K562 (cell line): ENCODE measurements at regions not wholly inside any gene's neighbourhood (a gene's known extent, or its start where the extent isn't known, plus 50 kb on each side); places are given as distances from the start of the nearest gene placed in this dataset.

Source experiments
- ATAC-seq: fragments of 200-7000 bp; cut with Tn5 transposase; 3 replicates; pipeline ENCODE4 v1.9.1; 2020; ENCODE audit warnings: moderate library complexity
- BruUV-seq: library from RNA; stranded (reverse); fragments of 400-500 nt; replicated peaks from 2 replicates; lab custom pipeline; 2021; lab: Mats Ljungman, UMichigan
- CTCF ChIA-PET: fragments of 300-600 bp; formaldehyde crosslinking; extraction: SDS; loops from one replicate; lab custom pipeline; 2021; ENCODE audit warnings: low intra/inter-chr PET ratio; lab: Yijun Ruan, JAX
- POLR2A ChIA-PET: fragments of 300-600, 350-650 bp; sonication (Branson Sonifier 250); formaldehyde crosslinking; extraction: SDS; loops from one replicate; lab custom pipeline; 2021; ENCODE audit warnings: antibody characterized with exemption, inconsistent platforms; lab: Yijun Ruan, JAX
- DNase-seq, 4 experiments: peaks; one replicate each; pipeline versions ENCODE4 v3.0.0 to v3.0.0-alpha.2; 2011 to 2018; ENCODE audit warnings: low spot score in 3 of 4, mixed read lengths in 3 of 4; ENCODE audit errors: extremely low read depth in 1 of 4
- FAIRE-seq: peaks from 2 replicates; lab custom pipeline; 2011; peaks lifted over from hg19 to GRCh38; lab: Jason Lieb, UNC
- H2AFZ ChIP-seq: 2 replicates; pipeline ENCODE4 v1.6.0; 2011; ENCODE audit warnings: low read depth, low read length, control low read depth, inconsistent platforms
- H3K27ac ChIP-seq: fragments of 200-600 bp; 3 replicates; pipeline ENCODE4 v1.8.0; 2011; ENCODE audit warnings: low read depth, mild to moderate bottlenecking, control low read depth, inconsistent platforms, low read length, moderate library complexity, mixed read lengths; ENCODE audit errors: extremely low read depth
- H3K27me3 ChIP-seq, 2 experiments: fragments of 300-600 bp in 1 of 2; 2 replicates in 1 of 2; 3 replicates in 1 of 2; pipeline versions ENCODE4 v1.6.0 to v1.8.0; 2011; ENCODE audit warnings: inconsistent platforms in 2 of 2, low read length in 2 of 2, mild to moderate bottlenecking in 1 of 2, mixed read lengths in 1 of 2, moderate library complexity in 1 of 2; ENCODE audit not compliant: control insufficient read depth in 2 of 2, insufficient read depth in 2 of 2
- H3K36me3 ChIP-seq: fragments of 300-600 bp; 3 replicates; pipeline ENCODE4 v1.8.0; 2011; ENCODE audit warnings: mild to moderate bottlenecking, low read length, inconsistent platforms; ENCODE audit not compliant: control insufficient read depth, insufficient read depth
- H3K4me1 ChIP-seq, 2 experiments: fragments of 200-600 bp in 1 of 2; replicated peaks in 1 of 2; 2 replicates in 1 of 2; 3 replicates in 1 of 2; pipeline versions ENCODE4 v1.5.1 to v1.8.0; 2011; ENCODE audit warnings: inconsistent platforms in 2 of 2, low read length in 2 of 2, mild to moderate bottlenecking in 1 of 2, mixed read lengths in 1 of 2, moderate library complexity in 1 of 2; ENCODE audit not compliant: control insufficient read depth in 2 of 2, insufficient read depth in 2 of 2
- H3K4me2 ChIP-seq: 2 replicates; pipeline ENCODE4 v1.6.1; 2011; ENCODE audit warnings: low read length, control low read depth, inconsistent platforms, mixed read lengths; ENCODE audit not compliant: insufficient read depth
- H3K4me3 ChIP-seq: fragments of 200-600 bp; sonication (generic), shearing (Covaris generic); 2 replicates; pipeline ENCODE4 v1.5.1; 2016; ENCODE audit warnings: control low read depth, inconsistent platforms
- H3K79me2 ChIP-seq: fragments of 200-600 bp; 3 replicates; pipeline ENCODE4 v1.8.0; 2011; ENCODE audit warnings: low read length, inconsistent platforms; ENCODE audit not compliant: control insufficient read depth, insufficient read depth
- H3K9ac ChIP-seq, 2 experiments: 2 replicates each; pipeline versions ENCODE4 v1.6.0 to v1.6.1; 2011; ENCODE audit warnings: low read depth in 2 of 2, low read length in 2 of 2, control low read depth in 1 of 2, inconsistent platforms in 1 of 2, mild to moderate bottlenecking in 1 of 2, mixed read lengths in 1 of 2; ENCODE audit not compliant: insufficient read depth in 1 of 2
- H3K9me1 ChIP-seq: one replicate; pipeline ENCODE4 v1.6.0; 2011; ENCODE audit warnings: inconsistent platforms, mild to moderate bottlenecking, low read length, moderate library complexity; ENCODE audit not compliant: control insufficient read depth, insufficient read depth
- H3K9me3 ChIP-seq: replicated peaks from 2 replicates; pipeline ENCODE4 v1.5.1; 2011; ENCODE audit warnings: low read depth, low read length, inconsistent platforms; ENCODE audit not compliant: control insufficient read depth, insufficient read depth
- H4K20me1 ChIP-seq: replicated peaks from 2 replicates; pipeline ENCODE4 v1.6.1; 2011; ENCODE audit warnings: low read length, inconsistent platforms, mixed read lengths; ENCODE audit not compliant: control insufficient read depth, insufficient read depth
- CBFA2T2 ChIP-seq: fragments of 450-650 bp; conservative IDR thresholded peaks from 2 replicates; pipeline ENCODE4 v1.6.1; 2017; ENCODE audit warnings: mild to moderate bottlenecking
- FOXA3 ChIP-seq, 2 experiments: fragments of 450-650 bp in 1 of 2; sonication (generic) in 1 of 2; formaldehyde crosslinking; IDR thresholded peaks in 1 of 2; conservative IDR thresholded peaks in 1 of 2; 2 replicates each; pipeline versions ENCODE4 v1.4.0 to v1.8.0; 2020 to 2022; ENCODE audit warnings: mild to moderate bottlenecking in 2 of 2, missing genetic modification reagents in 1 of 2
- HDAC6 ChIP-seq: IDR thresholded peaks from 2 replicates; pipeline ENCODE4 v1.6.1; 2012; ENCODE audit warnings: low read depth, mild to moderate bottlenecking, control low read depth, inconsistent platforms, low read length, moderate library complexity
- NCOA2 ChIP-seq, 2 experiments: fragments of 450-650 bp; IDR thresholded peaks; 2 replicates each; pipeline ENCODE4 v1.6.1; 2018; ENCODE audit warnings: mild to moderate bottlenecking in 2 of 2, moderate library complexity in 1 of 2; ENCODE audit not compliant: partially characterized antibody in 2 of 2
- PHF8 ChIP-seq: fragments of 200-600 bp; sonication (generic); IDR thresholded peaks from 2 replicates; pipeline ENCODE4 v1.6.1; 2012; ENCODE audit warnings: mixed run types, mild to moderate bottlenecking, inconsistent platforms, low read length, moderate library complexity, borderline replicate concordance
- TAL1 ChIP-seq: fragments of 450-650 bp; IDR thresholded peaks from 2 replicates; pipeline ENCODE4 v1.6.1; 2016; ENCODE audit warnings: mild to moderate bottlenecking
- ZC3H11A ChIP-seq: IDR thresholded peaks from 2 replicates; pipeline ENCODE4 v1.6.1; 2012; ENCODE audit warnings: low read depth, low read length, improper control_type of control experiment
- WGBS: fragments of 100-300 bp; shearing (Covaris generic); methylation state at CpG from one replicate; pipeline ENCODE4 v1.1.6; 2016; ENCODE audit warnings: low coverage, mixed read lengths; ENCODE audit not compliant: insufficient coverage; ENCODE audit errors: missing lambda C conversion rate; 5-methylcytosine and 5-hydroxymethylcytosine counted together
- in situ Hi-C: fragments of 300-500 bp; cut with MboI; formaldehyde crosslinking; loops from 4 replicates; pipeline ENCODE4 v1.15.0; 2018; ENCODE audit warnings: inconsistent platforms, mixed read lengths
- intact Hi-C: fragments of 100-400 bp; cut with micrococcal nuclease; formaldehyde crosslinking; loops from 2 replicates; pipeline ENCODE4 v1.14.2; 2022
- TF ChIP-seq, protein P1 (sequence below): fragments of 450-650 bp; formaldehyde crosslinking; IDR thresholded peaks from 2 replicates; pipeline ENCODE4 v1.4.0; 2020; ENCODE audit warnings: mild to moderate bottlenecking
- TF ChIP-seq, protein P2 (sequence below): sonication (generic); formaldehyde crosslinking; IDR thresholded peaks from 2 replicates; pipeline ENCODE4 v1.4.0; 2020; ENCODE audit warnings: mild to moderate bottlenecking, missing genetic modification reagents

DNA sequence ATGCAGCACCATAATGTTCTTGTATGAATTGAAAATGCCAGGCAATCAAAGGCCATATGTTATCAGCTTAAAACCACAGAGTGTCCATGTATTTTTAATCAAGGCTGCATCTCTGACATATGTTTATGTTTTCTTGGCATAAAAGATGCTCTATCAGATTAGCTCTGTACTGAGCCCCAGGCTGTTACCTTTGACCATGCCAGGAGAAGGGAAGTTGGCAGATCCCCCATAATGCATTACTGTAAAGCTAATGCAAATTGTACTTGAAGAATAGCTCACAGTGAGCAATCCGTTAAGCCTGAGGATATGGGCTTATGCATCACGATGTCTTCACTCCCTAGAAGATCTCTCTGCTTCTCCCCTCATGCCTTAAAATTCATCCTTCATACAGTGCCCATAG lies 414.4 kb downstream of the BRINP1 start (continued):
- TF ChIP-seq PHF8 = no peak
- no peak for TF ChIP-seq HDAC6

DNA sequence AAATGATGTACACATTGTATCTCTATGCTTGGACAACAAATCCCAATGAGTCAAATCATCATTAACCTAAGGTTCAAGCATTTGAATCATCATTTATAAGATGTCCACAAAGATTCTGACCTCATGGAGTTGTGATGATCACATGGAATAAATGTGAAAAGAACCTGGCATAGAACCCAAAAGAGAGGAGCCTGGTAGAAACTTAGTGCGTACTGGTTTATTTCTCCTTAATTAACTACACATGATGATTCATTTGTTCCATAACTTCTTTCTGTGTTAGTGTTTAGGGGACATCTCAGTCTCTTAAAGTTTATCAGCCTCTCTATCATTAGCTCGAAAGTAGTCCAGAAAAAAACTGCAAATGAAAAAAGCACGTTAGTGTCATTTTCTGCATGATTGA lies 411.6 kb downstream of the BRINP1 start:
- no peak for ATAC-seq
- Histone ChIP-seq H3K79me2 (no peaks in the 10 kb centered on the region), H3K9me3 (no peaks in the 10 kb centered on the region), H3K4me3 (no peak overlapping the region), H3K36me3 (no peaks in the 10 kb centered on the region), H3K9me1 (no peaks in the 10 kb centered on the region), H4K20me1 (no peaks in the 10 kb centered on the region), H3K27ac (no peak overlapping the region), H3K9ac (no peak overlapping the region), H3K4me2 (no peak overlapping the region), H2AFZ (no peak overlapping the region), H3K27me3 (no peaks in the 10 kb centered on the region), H3K4me1 (no peaks in the 10 kb centered on the region)
- no peak for FAIRE-seq
- no peak for DNase-seq
- ChIA-PET CTCF (no interaction called here), POLR2A (no interaction called here)
- no peak for TF ChIP-seq CBFA2T2
- TF ChIP-seq, protein P1, sequence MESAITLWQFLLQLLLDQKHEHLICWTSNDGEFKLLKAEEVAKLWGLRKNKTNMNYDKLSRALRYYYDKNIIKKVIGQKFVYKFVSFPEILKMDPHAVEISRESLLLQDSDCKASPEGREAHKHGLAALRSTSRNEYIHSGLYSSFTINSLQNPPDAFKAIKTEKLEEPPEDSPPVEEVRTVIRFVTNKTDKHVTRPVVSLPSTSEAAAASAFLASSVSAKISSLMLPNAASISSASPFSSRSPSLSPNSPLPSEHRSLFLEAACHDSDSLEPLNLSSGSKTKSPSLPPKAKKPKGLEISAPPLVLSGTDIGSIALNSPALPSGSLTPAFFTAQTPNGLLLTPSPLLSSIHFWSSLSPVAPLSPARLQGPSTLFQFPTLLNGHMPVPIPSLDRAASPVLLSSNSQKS = no peak
- TF ChIP-seq, protein P2, sequence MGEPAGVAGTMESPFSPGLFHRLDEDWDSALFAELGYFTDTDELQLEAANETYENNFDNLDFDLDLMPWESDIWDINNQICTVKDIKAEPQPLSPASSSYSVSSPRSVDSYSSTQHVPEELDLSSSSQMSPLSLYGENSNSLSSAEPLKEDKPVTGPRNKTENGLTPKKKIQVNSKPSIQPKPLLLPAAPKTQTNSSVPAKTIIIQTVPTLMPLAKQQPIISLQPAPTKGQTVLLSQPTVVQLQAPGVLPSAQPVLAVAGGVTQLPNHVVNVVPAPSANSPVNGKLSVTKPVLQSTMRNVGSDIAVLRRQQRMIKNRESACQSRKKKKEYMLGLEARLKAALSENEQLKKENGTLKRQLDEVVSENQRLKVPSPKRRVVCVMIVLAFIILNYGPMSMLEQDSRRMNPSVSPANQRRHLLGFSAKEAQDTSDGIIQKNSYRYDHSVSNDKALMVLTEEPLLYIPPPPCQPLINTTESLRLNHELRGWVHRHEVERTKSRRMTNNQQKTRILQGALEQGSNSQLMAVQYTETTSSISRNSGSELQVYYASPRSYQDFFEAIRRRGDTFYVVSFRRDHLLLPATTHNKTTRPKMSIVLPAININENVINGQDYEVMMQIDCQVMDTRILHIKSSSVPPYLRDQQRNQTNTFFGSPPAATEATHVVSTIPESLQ (CRISPR knock-in tag) = no peak
- TF ChIP-seq ZC3H11A = no peak
- no peak for TF ChIP-seq NCOA2 (IDR thresholded peaks at IDR 0.05; ENCODE audit: partially characterized antibody in 2 of 2)
- no peak for TF ChIP-seq FOXA3 (CRISPR knock-in tag; conservative IDR thresholded peaks at IDR 0.05 in 1 of 2, IDR thresholded peaks at IDR 0.05 in 1 of 2)
- no peak for TF ChIP-seq TAL1
- in situ Hi-C loops = no loop called here
- intact Hi-C loops = loop anchor here (10.0 kb wide), 1 partner anchor 57 kb away; no protein-coding TSS in a partner anchor
- no TSS peak for BruUV-seq
- 0% methylated on average over 3 of the region's 3 CpGs for whole genome bisulfite sequencing
